HepG2 (cell line): ENCODE measurements at regions not wholly inside any gene's neighbourhood (a gene's known extent, or its start where the extent isn't known, plus 50 kb on each side); places are given as distances from the start of the nearest gene placed in this dataset.

Source experiments
- ATAC-seq: fragments of 200-7000 bp; cut with Tn5 transposase; 3 replicates; pipeline ENCODE4 v1.9.1; 2020; ENCODE audit warnings: mild to moderate bottlenecking, moderate library complexity
- BruUV-seq: library from RNA; stranded (reverse); fragments of 400-500 nt; replicated peaks from 2 replicates; lab custom pipeline; 2021; lab: Mats Ljungman, UMichigan
- CTCF ChIA-PET: fragments of 300-600 bp; formaldehyde crosslinking; extraction: SDS; loops from one replicate; lab custom pipeline; 2021; ENCODE audit warnings: low total read pairs, inconsistent platforms, low intra/inter-chr PET ratio; lab: Yijun Ruan, JAX
- POLR2A ChIA-PET: fragments of 350-600 bp; sonication (Branson Sonifier 250); formaldehyde crosslinking; loops from one replicate; lab custom pipeline; 2020; ENCODE audit warnings: antibody characterized with exemption, inconsistent platforms; lab: Yijun Ruan, JAX
- DNase-seq: peaks from one replicate; pipeline ENCODE4 v3.0.0-alpha.2; 2015; ENCODE audit warnings: low spot score
- FAIRE-seq: peaks from 3 replicates; lab custom pipeline; 2011; peaks lifted over from hg19 to GRCh38; lab: Jason Lieb, UNC
- H2AFZ ChIP-seq: one replicate; pipeline ENCODE4 v1.6.1; 2011; ENCODE audit warnings: low read length, inconsistent platforms
- H3K27ac ChIP-seq: fragments of 300-600 bp; 3 replicates; pipeline ENCODE4 v1.8.0; 2011; ENCODE audit warnings: mixed run types, mild to moderate bottlenecking, mixed read lengths, low read length, inconsistent platforms; ENCODE audit not compliant: insufficient read depth; ENCODE audit errors: extremely low read length
- H3K27me3 ChIP-seq, 2 experiments: fragments of 200-600 bp in 1 of 2; 2 replicates in 1 of 2; 3 replicates in 1 of 2; pipeline versions ENCODE4 v1.6.0 to v1.8.0; 2011; ENCODE audit warnings: low read length in 2 of 2, mild to moderate bottlenecking in 2 of 2, moderate library complexity in 2 of 2, inconsistent platforms in 1 of 2; ENCODE audit not compliant: insufficient read depth in 2 of 2, control insufficient read depth in 1 of 2
- H3K36me3 ChIP-seq, 2 experiments: fragments of 200-600 bp in 1 of 2; replicated peaks in 1 of 2; 2 replicates in 1 of 2; 3 replicates in 1 of 2; pipeline versions ENCODE4 v1.5.1 to v1.8.0; 2011; ENCODE audit warnings: low read length in 2 of 2, inconsistent platforms in 1 of 2; ENCODE audit not compliant: insufficient read depth in 2 of 2, control insufficient read depth in 1 of 2
- H3K4me1 ChIP-seq: 2 replicates; pipeline ENCODE4 v1.5.1; 2012; ENCODE audit warnings: low read length, inconsistent platforms; ENCODE audit not compliant: insufficient read depth
- H3K4me2 ChIP-seq: 2 replicates; pipeline ENCODE4 v1.6.0; 2011; ENCODE audit warnings: low read depth, low read length, inconsistent platforms
- H3K4me3 ChIP-seq, 3 experiments: fragments of 200-600 bp in 1 of 3; sonication (generic), shearing (Covaris generic) in 1 of 3; replicated peaks in 1 of 3; 2 replicates each; pipeline ENCODE4 v1.5.1; 2011 to 2016; ENCODE audit warnings: low read length in 3 of 3, inconsistent platforms in 2 of 3, low read depth in 2 of 3, mild to moderate bottlenecking in 2 of 3, control low read depth in 1 of 3, mixed read lengths in 1 of 3; ENCODE audit not compliant: insufficient read depth in 1 of 3
- H3K79me2 ChIP-seq: one replicate; pipeline ENCODE4 v1.6.1; 2011; ENCODE audit warnings: low read length, inconsistent platforms; ENCODE audit not compliant: insufficient read depth
- H3K9ac ChIP-seq: 2 replicates; pipeline ENCODE4 v1.6.0; 2011; ENCODE audit warnings: mild to moderate bottlenecking, low read depth, low read length, inconsistent platforms; ENCODE audit not compliant: insufficient read depth
- H3K9me3 ChIP-seq: 2 replicates; pipeline ENCODE4 v1.5.1; 2012; ENCODE audit warnings: mild to moderate bottlenecking, low read length
- H4K20me1 ChIP-seq: 2 replicates; pipeline ENCODE4 v1.6.0; 2011; ENCODE audit warnings: inconsistent platforms, mild to moderate bottlenecking, low read length, moderate library complexity; ENCODE audit not compliant: insufficient read depth
- ATF3 ChIP-seq: sonication (generic); formaldehyde crosslinking; IDR thresholded peaks from 2 replicates; pipeline ENCODE4 v1.4.0; 2020; ENCODE audit warnings: missing genetic modification reagents
- CENPX ChIP-seq: sonication (generic); formaldehyde crosslinking; IDR thresholded peaks from 2 replicates; pipeline ENCODE4 v1.9.0; 2021; ENCODE audit warnings: mild to moderate bottlenecking, missing genetic modification reagents, moderate library complexity
- CREB3 ChIP-seq: sonication (generic); formaldehyde crosslinking; IDR thresholded peaks from 2 replicates; pipeline ENCODE4 v1.5.0; 2020; ENCODE audit warnings: missing genetic modification reagents
- DMAP1 ChIP-seq: IDR thresholded peaks from 2 replicates; pipeline ENCODE4 v1.6.1; 2016
- DMTF1 ChIP-seq: sonication (generic); formaldehyde crosslinking; IDR thresholded peaks from 2 replicates; pipeline ENCODE4 v1.4.0; 2020; ENCODE audit warnings: mild to moderate bottlenecking, missing genetic modification reagents
- FOXP1 ChIP-seq, 2 experiments: fragments of 450-650 bp in 1 of 2; IDR thresholded peaks; 2 replicates each; pipeline ENCODE4 v1.6.1; 2017 to 2018; ENCODE audit warnings: antibody characterized with exemption in 1 of 2
- GTF2F1 ChIP-seq: fragments of 150-350 bp; IDR thresholded peaks from 2 replicates; pipeline ENCODE4 v1.6.1; 2014; ENCODE audit warnings: low read length
- HOXA7 ChIP-seq: sonication (generic); formaldehyde crosslinking; IDR thresholded peaks from 2 replicates; pipeline ENCODE4 v1.8.1; 2022; ENCODE audit warnings: mild to moderate bottlenecking, missing genetic modification reagents, moderate library complexity
- IKZF5 ChIP-seq: IDR thresholded peaks from 2 replicates; pipeline ENCODE4 v1.6.1; 2018; ENCODE audit warnings: missing genetic modification reagents, mild to moderate bottlenecking, missing compliant biosample characterization
- NFE2L1 ChIP-seq: sonication (generic); formaldehyde crosslinking; IDR thresholded peaks from 2 replicates; pipeline ENCODE4 v1.4.0; 2020; ENCODE audit warnings: missing genetic modification reagents, mild to moderate bottlenecking, borderline replicate concordance
- NFIC ChIP-seq: IDR thresholded peaks from 2 replicates; pipeline ENCODE4 v1.6.1; 2012; ENCODE audit warnings: mild to moderate bottlenecking, low read length, inconsistent platforms
- ZBTB49 ChIP-seq: sonication (generic); formaldehyde crosslinking; IDR thresholded peaks from 2 replicates; pipeline ENCODE4 v1.4.0; 2020; ENCODE audit warnings: missing genetic modification reagents, borderline replicate concordance
- ZNF501 ChIP-seq: sonication (generic); formaldehyde crosslinking; IDR thresholded peaks from 2 replicates; pipeline ENCODE4 v1.5.1; 2020; ENCODE audit warnings: mild to moderate bottlenecking, moderate library complexity, missing genetic modification reagents
- ZNF513 ChIP-seq: sonication (generic); formaldehyde crosslinking; conservative IDR thresholded peaks from 2 replicates; pipeline ENCODE4 v1.5.0; 2020; ENCODE audit warnings: missing genetic modification reagents
- ZNF740 ChIP-seq: sonication (generic); formaldehyde crosslinking; IDR thresholded peaks from 2 replicates; pipeline ENCODE4 v1.4.0; 2020; ENCODE audit warnings: missing genetic modification reagents
- WGBS: methylation state at CpG from one replicate; pipeline ENCODE4 v1.1.6; 2017; ENCODE audit warnings: low lambda C conversion rate; 5-methylcytosine and 5-hydroxymethylcytosine counted together
- in situ Hi-C: cut with HindIII; loops from 2 replicates; pipeline ENCODE4 v1.10.0; 2017; ENCODE audit warnings: low pct_unique_long_range_greater_than_20kb; ENCODE audit not compliant: extremely low pct_ligation_motif_present
- intact Hi-C: fragments of 100-400 bp; cut with micrococcal nuclease; formaldehyde crosslinking; loops from one replicate; pipeline ENCODE4 v1.10.0; 2022; ENCODE audit not compliant: unreplicated experiment

- TF ChIP-seq ZNF740 (no peak), CENPX (no peak), IKZF5 (CRISPR knock-in tag) (no peak)
Measured at GRCh38 chr5:52727576-52727975, 60.1 kb upstream of the ITGA1 start (continued).

GRCh38 chr5:52728224-52728623 lies 59.5 kb upstream of the ITGA1 start:
- Histone ChIP-seq H3K4me3 (no peak overlapping the region), H3K27ac (no peak overlapping the region), H3K9ac (no peak overlapping the region), H3K36me3 (no peaks in the 10 kb centered on the region), H3K27me3 (no peaks in the 10 kb centered on the region), H3K79me2 (no peaks in the 10 kb centered on the region), H3K4me1 (peaks cover 57% of the 10 kb centered on the region), H4K20me1 (no peaks in the 10 kb centered on the region), H2AFZ (no peak overlapping the region), H3K9me3 (no peaks in the 10 kb centered on the region), H3K4me2 (no peak overlapping the region)
- in situ Hi-C loops (no loop called here), intact Hi-C loops (loop anchor here (5.0 kb wide), 1 partner anchor 1354 kb away; no protein-coding TSS in a partner anchor)
- DNase-seq, result no peak
- ATAC-seq, result no peak
- ChIA-PET POLR2A (no interaction called here), CTCF (no interaction called here)
- no TSS peak for BruUV-seq
- FAIRE-seq, result no peak
- WGBS, result 82% methylated on average over 3 of the region's 3 CpGs
- TF ChIP-seq CREB3 (CRISPR knock-in tag) (no peak), HOXA7 (no peak), ATF3 (CRISPR knock-in tag) (no peak), ZBTB49 (CRISPR knock-in tag) (no peak), FOXP1 (IDR thresholded peaks at IDR 0.05) (no peak), FOXP1 (CRISPR knock-in tag; IDR thresholded peaks at IDR 0.05) (no peak), DMTF1 (CRISPR knock-in tag) (no peak), GTF2F1 (no peak), NFIC (no peak), ZNF501 (CRISPR knock-in tag) (no peak), NFE2L1 (CRISPR knock-in tag) (no peak), DMAP1 (CRISPR knock-in tag) (no peak), ZNF513 (CRISPR knock-in tag) (no peak)
